MG63 (cell line): ENCODE measurements at regions not wholly inside any gene's neighbourhood (a gene's known extent, or its start where the extent isn't known, plus 50 kb on each side); places are given as distances from the start of the nearest gene placed in this dataset.
A peak's percentile ranks its signal among the peaks of the same experiment; 100 is the strongest.

Experiments used
- DNase-seq: peaks from one replicate; pipeline ENCODE4 v3.0.0-alpha.2; 2020
- H3K27me3 ChIP-seq: fragments of 250-450 bp; sonication (Bioruptor Pico); 2 replicates; pipeline ENCODE4 v1.5.1; 2020; ENCODE audit warnings: mild to moderate bottlenecking, moderate library complexity
- H3K36me3 ChIP-seq: fragments of 250-450 bp; sonication (Bioruptor Pico); 2 replicates; pipeline ENCODE4 v1.5.1; 2020; ENCODE audit warnings: mild to moderate bottlenecking, moderate library complexity
- H3K4me3 ChIP-seq: fragments of 250-450 bp; sonication (Bioruptor Pico); 2 replicates; pipeline ENCODE4 v1.5.1; 2020; ENCODE audit warnings: mild to moderate bottlenecking, moderate library complexity
- H3K9me3 ChIP-seq: fragments of 250-450 bp; sonication (Bioruptor Pico); 2 replicates; pipeline ENCODE4 v1.5.1; 2020; ENCODE audit warnings: mild to moderate bottlenecking, moderate library complexity

- DNase-seq: peak; percentile 17
Observed at GRCh38 chr2:146323564-146323963, 1521.3 kb upstream of the ACVR2A start.

GRCh38 chr2:146321175-146321574, 1523.7 kb upstream of the ACVR2A start:
- no peak overlapping the region for H3K4me3 ChIP-seq
- no peak for DNase-seq
- no peaks in the 10 kb centered on the region for H3K27me3 ChIP-seq
- H3K9me3 ChIP-seq: no peaks in the 10 kb centered on the region
- H3K36me3 ChIP-seq: no peaks in the 10 kb centered on the region

More at GRCh38 chr2:146323564-146323963, 1521.3 kb upstream of the ACVR2A start:
- Histone ChIP-seq H3K9me3 (no peaks in the 10 kb centered on the region), H3K36me3 (no peaks in the 10 kb centered on the region), H3K4me3 (no peak overlapping the region), H3K27me3 (no peaks in the 10 kb centered on the region)

DNA sequence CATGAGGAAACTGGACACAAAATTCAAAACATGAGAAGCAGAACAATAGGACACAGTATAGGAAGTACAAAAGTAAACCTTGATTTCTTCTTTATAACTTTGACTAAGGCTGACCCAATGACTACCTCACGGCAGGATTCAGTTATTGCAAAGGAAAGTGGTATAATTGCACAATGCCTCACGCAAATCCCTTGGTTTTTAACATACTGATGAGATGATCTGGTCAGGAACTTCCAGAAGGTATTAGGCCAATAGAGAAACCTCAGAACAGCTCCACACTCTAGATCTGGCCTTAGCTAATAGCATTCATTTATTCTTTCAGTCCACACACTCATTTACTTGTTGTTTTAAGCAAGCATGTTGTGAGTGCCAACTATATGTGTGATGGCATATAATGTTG, 1526.9 kb upstream of the ACVR2A start:
- H3K9me3 ChIP-seq: no peaks in the 10 kb centered on the region
- no peak overlapping the region for H3K4me3 ChIP-seq
- no peaks in the 10 kb centered on the region for H3K27me3 ChIP-seq
- no peak for DNase-seq
- H3K36me3 ChIP-seq: no peaks in the 10 kb centered on the region

DNA sequence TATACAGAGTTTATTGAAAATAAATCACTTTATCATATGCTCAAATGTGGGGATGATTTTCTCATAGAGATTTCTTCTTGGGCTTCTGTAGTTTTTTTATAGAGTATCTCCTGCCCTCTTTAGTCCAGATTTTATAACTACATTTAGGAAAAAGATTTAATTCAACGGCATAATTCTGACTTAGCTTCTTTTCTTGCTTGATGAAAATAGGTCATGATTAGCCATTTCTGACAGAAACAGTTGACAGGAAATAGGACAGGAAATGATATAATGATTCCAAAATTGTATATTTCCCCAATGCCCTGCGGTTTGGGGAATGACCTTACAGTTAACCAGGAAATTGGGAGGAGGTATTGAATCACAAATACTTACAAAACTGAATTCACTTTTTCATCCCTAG, 1531.9 kb upstream of the ACVR2A start:
- no peak for DNase-seq

GRCh38 chr2:146305164-146305563, 1539.7 kb upstream of the ACVR2A start:
- H3K27me3 ChIP-seq: no peaks in the 10 kb centered on the region
- no peaks in the 10 kb centered on the region for H3K36me3 ChIP-seq
- DNase-seq: no peak
- no peaks in the 10 kb centered on the region for H3K9me3 ChIP-seq
- no peak overlapping the region for H3K4me3 ChIP-seq

More for the DNA sequence above, 1531.9 kb upstream of the ACVR2A start:
- no peak overlapping the region for H3K4me3 ChIP-seq
- H3K36me3 ChIP-seq: no peaks in the 10 kb centered on the region
- no peaks in the 10 kb centered on the region for H3K27me3 ChIP-seq
- no peaks in the 10 kb centered on the region for H3K9me3 ChIP-seq

GRCh38 chr2:146301287-146301686, 1543.5 kb upstream of the ACVR2A start:
- Histone ChIP-seq H3K36me3 (no peaks in the 10 kb centered on the region), H3K9me3 (no peaks in the 10 kb centered on the region), H3K27me3 (no peaks in the 10 kb centered on the region), H3K4me3 (no peak overlapping the region)
- DNase-seq: no peak

DNA sequence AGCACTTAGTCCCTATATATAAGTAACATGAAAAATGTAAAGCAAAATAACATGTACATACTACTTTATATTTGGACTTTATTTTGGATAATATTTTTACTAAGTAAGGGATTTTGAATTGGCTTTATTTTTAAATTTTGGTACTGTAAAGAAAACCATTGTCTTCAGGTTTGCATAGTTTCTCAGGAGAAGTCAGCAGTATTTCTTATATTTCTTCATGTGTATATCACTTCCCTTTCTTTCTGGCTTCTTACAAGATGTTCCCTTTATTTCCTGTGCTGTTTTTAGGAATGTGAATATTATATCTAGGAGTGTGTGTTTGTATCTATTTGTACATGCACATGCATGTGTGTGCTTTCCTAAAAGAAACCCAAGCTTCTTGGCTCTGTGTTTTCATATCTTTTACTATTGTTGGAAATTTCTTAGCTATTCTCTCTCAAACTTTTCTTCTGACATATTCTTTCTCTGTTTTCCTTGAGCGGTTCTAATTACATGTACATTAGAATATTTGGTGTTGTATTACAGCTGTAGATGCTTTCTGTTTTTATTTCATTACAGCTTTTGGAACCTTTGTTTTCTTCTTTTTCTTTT, 1549.7 kb upstream of the ACVR2A start:
- no peaks in the 10 kb centered on the region; the same call in 1 of the 2 replicates for H3K36me3 ChIP-seq
- no peaks in the 10 kb centered on the region for H3K27me3 ChIP-seq
- peaks cover 10% of the 10 kb centered on the region for H3K9me3 ChIP-seq
- no peak for DNase-seq
- H3K4me3 ChIP-seq: no peak overlapping the region

DNA sequence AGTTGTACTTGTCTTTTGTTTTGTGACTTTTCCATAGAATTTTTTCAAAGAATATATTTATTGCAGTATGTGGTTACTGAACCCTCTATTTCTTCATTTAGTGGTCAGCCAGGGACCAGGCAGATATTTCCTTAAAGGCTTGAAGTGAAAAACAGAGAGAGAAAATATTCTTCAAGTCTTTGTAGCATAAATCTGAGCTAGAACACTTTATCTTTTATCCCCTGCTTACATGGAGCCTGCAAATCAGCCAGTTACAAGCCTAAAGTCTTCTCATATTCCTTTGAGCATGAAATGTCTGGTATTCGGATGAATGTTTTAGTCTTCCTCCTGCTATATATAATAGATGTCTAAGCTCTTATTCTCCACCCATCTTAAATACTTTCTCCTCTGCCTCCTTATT, 1557.5 kb upstream of the ACVR2A start:
- Histone ChIP-seq H3K27me3 (no peaks in the 10 kb centered on the region), H3K9me3 (peaks cover 5% of the 10 kb centered on the region), H3K36me3 (no peaks in the 10 kb centered on the region), H3K4me3 (no peak overlapping the region)
- no peak for DNase-seq

- Histone ChIP-seq H3K9me3 (no peaks in the 10 kb centered on the region), H3K36me3 (no peaks in the 10 kb centered on the region), H3K4me3 (no peak overlapping the region), H3K27me3 (no peaks in the 10 kb centered on the region)
- DNase-seq: no peak
Observed at GRCh38 chr2:146278881-146279280, 1565.9 kb upstream of the ACVR2A start.

- no peak for DNase-seq
- no peak overlapping the region for H3K4me3 ChIP-seq
- no peaks in the 10 kb centered on the region for H3K27me3 ChIP-seq
- H3K36me3 ChIP-seq: no peaks in the 10 kb centered on the region
- H3K9me3 ChIP-seq: no peaks in the 10 kb centered on the region
Observed at GRCh38 chr2:146271131-146271831, 1573.5 kb upstream of the ACVR2A start.

- DNase-seq: no peak
- H3K4me3 ChIP-seq: no peak overlapping the region
- H3K27me3 ChIP-seq: no peaks in the 10 kb centered on the region
- no peaks in the 10 kb centered on the region for H3K36me3 ChIP-seq
- no peaks in the 10 kb centered on the region for H3K9me3 ChIP-seq
Observed at GRCh38 chr2:146270618-146271017, 1574.2 kb upstream of the ACVR2A start.

GRCh38 chr2:146267093-146267492, 1577.7 kb upstream of the ACVR2A start:
- H3K4me3 ChIP-seq: no peak overlapping the region
- H3K36me3 ChIP-seq: no peaks in the 10 kb centered on the region
- DNase-seq: peak; percentile 22
- H3K9me3 ChIP-seq: no peaks in the 10 kb centered on the region
- no peaks in the 10 kb centered on the region for H3K27me3 ChIP-seq

GRCh38 chr2:146265656-146266055, 1579.2 kb upstream of the ACVR2A start:
- no peaks in the 10 kb centered on the region for H3K9me3 ChIP-seq
- DNase-seq: no peak
- H3K27me3 ChIP-seq: no peaks in the 10 kb centered on the region
- no peaks in the 10 kb centered on the region for H3K36me3 ChIP-seq
- H3K4me3 ChIP-seq: no peak overlapping the region

GRCh38 chr2:146262606-146263005, 1582.2 kb upstream of the ACVR2A start:
- peak; percentile 1 for DNase-seq
- Histone ChIP-seq H3K27me3 (no peaks in the 10 kb centered on the region), H3K36me3 (no peaks in the 10 kb centered on the region), H3K9me3 (no peaks in the 10 kb centered on the region), H3K4me3 (no peak overlapping the region)

- Histone ChIP-seq H3K4me3 (no peak overlapping the region), H3K36me3 (no peaks in the 10 kb centered on the region), H3K27me3 (no peaks in the 10 kb centered on the region), H3K9me3 (no peaks in the 10 kb centered on the region)
- no peak for DNase-seq
Observed at GRCh38 chr2:146260551-146260950, 1584.3 kb upstream of the ACVR2A start.

- H3K4me3 ChIP-seq: no peak overlapping the region
- H3K27me3 ChIP-seq: no peaks in the 10 kb centered on the region
- no peak for DNase-seq
- no peaks in the 10 kb centered on the region for H3K9me3 ChIP-seq
- H3K36me3 ChIP-seq: no peaks in the 10 kb centered on the region
Observed at GRCh38 chr2:146259816-146260215, 1585.0 kb upstream of the ACVR2A start.

DNA sequence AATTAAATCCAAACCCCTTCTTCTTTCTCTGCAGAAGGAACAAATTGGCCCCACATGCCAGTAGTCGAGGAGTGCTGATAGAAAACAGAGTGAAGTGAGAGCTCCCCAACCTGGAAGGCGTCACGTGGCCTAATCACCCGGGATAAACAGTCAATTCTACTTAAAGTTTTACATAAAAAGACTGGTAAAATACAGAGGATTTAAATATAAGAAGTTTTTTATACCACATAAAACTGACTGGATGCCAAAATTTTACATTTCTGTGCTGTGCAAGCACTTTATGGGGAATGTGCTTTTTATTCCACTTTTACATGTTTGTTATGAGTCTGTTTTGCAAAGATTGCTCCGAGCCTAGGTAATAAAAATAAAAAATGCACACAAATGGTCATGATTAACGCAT, 1586.8 kb upstream of the ACVR2A start:
- no peak for DNase-seq
- Histone ChIP-seq H3K27me3 (no peaks in the 10 kb centered on the region), H3K9me3 (no peaks in the 10 kb centered on the region)

GRCh38 chr2:146252119-146252518, 1592.7 kb upstream of the ACVR2A start:
- Histone ChIP-seq H3K36me3 (no peaks in the 10 kb centered on the region), H3K9me3 (no peaks in the 10 kb centered on the region), H3K4me3 (no peak overlapping the region), H3K27me3 (no peaks in the 10 kb centered on the region)
- no peak for DNase-seq

More for the DNA sequence above, 1586.8 kb upstream of the ACVR2A start:
- H3K36me3 ChIP-seq: no peaks in the 10 kb centered on the region
- no peak overlapping the region for H3K4me3 ChIP-seq
